Loucy (cell line): ENCODE measurements at regions not wholly inside any gene's neighbourhood (a gene's known extent, or its start where the extent isn't known, plus 50 kb on each side); places are given as distances from the start of the nearest gene placed in this dataset.

Source experiments
- H2AFZ ChIP-seq: fragments of 200-600 bp; sonication (generic); 2 replicates; pipeline ENCODE4 v1.6.0; 2016; ENCODE audit warnings: antibody characterized with exemption, mild to moderate bottlenecking, low read length, moderate library complexity
- H3F3A ChIP-seq: fragments of 200-600 bp; 2 replicates; pipeline ENCODE4 v1.6.0; 2016; ENCODE audit warnings: antibody characterized with exemption, low read depth, mild to moderate bottlenecking
- H3K27me3 ChIP-seq: fragments of 200-600 bp; sonication (generic); 2 replicates; pipeline ENCODE4 v1.6.1; 2014; ENCODE audit warnings: low read length, mild to moderate bottlenecking; ENCODE audit not compliant: insufficient read depth, poor library complexity, severe bottlenecking
- H3K36me3 ChIP-seq: fragments of 200-600 bp; sonication (generic); 2 replicates; pipeline ENCODE4 v1.6.1; 2016; ENCODE audit warnings: low read length; ENCODE audit not compliant: insufficient read depth
- H3K4me1 ChIP-seq: fragments of 200-600 bp; sonication (generic); 2 replicates; pipeline ENCODE4 v1.5.1; 2014; ENCODE audit warnings: low read length, mild to moderate bottlenecking; ENCODE audit not compliant: insufficient read depth, poor library complexity, severe bottlenecking
- H3K4me2 ChIP-seq: fragments of 200-600 bp; sonication (generic); 2 replicates; pipeline ENCODE4 v1.6.0; 2014; ENCODE audit warnings: antibody characterized with exemption, low read length, low read depth, mild to moderate bottlenecking; ENCODE audit not compliant: poor library complexity, severe bottlenecking
- H3K4me3 ChIP-seq: fragments of 200-600 bp; sonication (generic); 2 replicates; pipeline ENCODE4 v1.5.1; 2014; ENCODE audit warnings: low read length, mild to moderate bottlenecking, mixed read lengths; ENCODE audit not compliant: poor library complexity, severe bottlenecking
- H3K79me2 ChIP-seq: fragments of 200-600 bp; sonication (generic); 2 replicates; pipeline ENCODE4 v1.6.1; 2014; ENCODE audit warnings: low read length; ENCODE audit not compliant: insufficient read depth
- H3K9ac ChIP-seq: fragments of 200-600 bp; sonication (generic); 2 replicates; pipeline ENCODE4 v1.6.0; 2014; ENCODE audit warnings: mild to moderate bottlenecking, low read depth, low read length, moderate library complexity; ENCODE audit not compliant: poor library complexity, severe bottlenecking
- H3K9me2 ChIP-seq: fragments of 200-600 bp; sonication (generic); replicated peaks from 2 replicates; pipeline ENCODE4 v1.6.1; 2016; ENCODE audit warnings: low read depth, low read length, mixed read lengths
- H3K9me3 ChIP-seq: fragments of 200-600 bp; sonication (generic); 2 replicates; pipeline ENCODE4 v1.6.1; 2014; ENCODE audit warnings: mild to moderate bottlenecking, antibody characterized with exemption, low read length, low read depth; ENCODE audit not compliant: insufficient read depth
- H4K20me1 ChIP-seq: fragments of 200-600 bp; sonication (generic); 2 replicates; pipeline ENCODE4 v1.6.0; 2014; ENCODE audit warnings: antibody characterized with exemption, low read length, mild to moderate bottlenecking; ENCODE audit not compliant: insufficient read depth, poor library complexity, severe bottlenecking
- EZH2phosphoT487 ChIP-seq: fragments of 200-600 bp; IDR thresholded peaks from 2 replicates; pipeline ENCODE4 v1.6.1; 2018; ENCODE audit warnings: antibody characterized with exemption, mild to moderate bottlenecking, moderate library complexity, borderline replicate concordance
- TF ChIP-seq, protein P1 (sequence below): fragments of 200-600 bp; sonication (generic); conservative IDR thresholded peaks from 2 replicates; pipeline ENCODE4 v1.5.1; 2014; ENCODE audit warnings: mild to moderate bottlenecking, antibody characterized with exemption, low read length

DNA sequence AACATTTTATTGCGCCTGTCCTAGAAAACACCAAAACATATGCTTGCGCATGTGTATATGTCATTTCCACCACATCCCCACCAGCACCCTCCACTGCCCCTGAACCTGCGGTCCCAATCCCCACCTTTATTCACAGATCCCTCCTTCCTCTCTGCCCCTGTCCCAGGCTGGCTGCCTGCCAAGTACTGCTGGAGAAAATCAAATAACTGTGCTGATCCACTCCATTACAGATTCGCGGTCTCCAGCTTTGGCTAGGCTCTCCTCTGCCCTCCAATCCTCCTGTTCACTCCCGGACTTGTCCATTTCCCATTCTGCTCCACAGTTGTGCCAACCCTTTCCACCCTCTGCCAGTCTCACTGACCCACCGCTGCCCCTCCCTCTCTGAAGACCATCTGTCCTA, 59.3 kb upstream of the GJB5 start:
- Histone ChIP-seq H3K9me2 (no peaks in the 10 kb centered on the region), H3K4me2 (no peak overlapping the region), H3K9me3 (no peaks in the 10 kb centered on the region), H3K36me3 (no peaks in the 10 kb centered on the region), H3K9ac (no peak overlapping the region), H3K4me1 (no peaks in the 10 kb centered on the region), H3K4me3 (no peak overlapping the region), H2AFZ (no peak overlapping the region), H3K79me2 (no peaks in the 10 kb centered on the region), H4K20me1 (no peaks in the 10 kb centered on the region), H3F3A (no peaks in the 10 kb centered on the region), H3K27me3 (no peaks in the 10 kb centered on the region)
- TF ChIP-seq, protein P1, sequence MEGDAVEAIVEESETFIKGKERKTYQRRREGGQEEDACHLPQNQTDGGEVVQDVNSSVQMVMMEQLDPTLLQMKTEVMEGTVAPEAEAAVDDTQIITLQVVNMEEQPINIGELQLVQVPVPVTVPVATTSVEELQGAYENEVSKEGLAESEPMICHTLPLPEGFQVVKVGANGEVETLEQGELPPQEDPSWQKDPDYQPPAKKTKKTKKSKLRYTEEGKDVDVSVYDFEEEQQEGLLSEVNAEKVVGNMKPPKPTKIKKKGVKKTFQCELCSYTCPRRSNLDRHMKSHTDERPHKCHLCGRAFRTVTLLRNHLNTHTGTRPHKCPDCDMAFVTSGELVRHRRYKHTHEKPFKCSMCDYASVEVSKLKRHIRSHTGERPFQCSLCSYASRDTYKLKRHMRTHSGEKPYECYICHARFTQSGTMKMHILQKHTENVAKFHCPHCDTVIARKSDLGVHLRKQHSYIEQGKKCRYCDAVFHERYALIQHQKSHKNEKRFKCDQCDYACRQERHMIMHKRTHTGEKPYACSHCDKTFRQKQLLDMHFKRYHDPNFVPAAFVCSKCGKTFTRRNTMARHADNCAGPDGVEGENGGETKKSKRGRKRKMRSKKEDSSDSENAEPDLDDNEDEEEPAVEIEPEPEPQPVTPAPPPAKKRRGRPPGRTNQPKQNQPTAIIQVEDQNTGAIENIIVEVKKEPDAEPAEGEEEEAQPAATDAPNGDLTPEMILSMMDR = no peak
- no peak for TF ChIP-seq EZH2phosphoT487

- H4K20me1 ChIP-seq = no peaks in the 10 kb centered on the region
- H3K9ac ChIP-seq = no peak overlapping the region
- H3K36me3 ChIP-seq = no peaks in the 10 kb centered on the region
- no peak overlapping the region for H3K4me3 ChIP-seq
- H3K27me3 ChIP-seq = no peaks in the 10 kb centered on the region
- no peak for TF ChIP-seq EZH2phosphoT487
- TF ChIP-seq, protein P1 = no peak; the same call in 1 of the 2 replicates
- no peaks in the 10 kb centered on the region for H3K9me2 ChIP-seq
- no peak overlapping the region for H2AFZ ChIP-seq
- H3K79me2 ChIP-seq = no peaks in the 10 kb centered on the region
- H3K4me2 ChIP-seq = no peak overlapping the region
- H3K4me1 ChIP-seq = no peaks in the 10 kb centered on the region
- H3F3A ChIP-seq = no peaks in the 10 kb centered on the region
- no peaks in the 10 kb centered on the region for H3K9me3 ChIP-seq
Measured at GRCh38 chr1:34696230-34696629, 58.6 kb upstream of the GJB5 start.

GRCh38 chr1:34696981-34697380, 57.9 kb upstream of the GJB5 start:
- H3K9me2 ChIP-seq = no peaks in the 10 kb centered on the region

More at GRCh38 chr1:34696981-34697380, 57.9 kb upstream of the GJB5 start:
- H3K4me3 ChIP-seq = no peak overlapping the region
- H3K4me1 ChIP-seq = no peaks in the 10 kb centered on the region
- H3K4me2 ChIP-seq = no peak overlapping the region
- no peaks in the 10 kb centered on the region for H3F3A ChIP-seq
- H3K27me3 ChIP-seq = no peaks in the 10 kb centered on the region
- H3K36me3 ChIP-seq = no peaks in the 10 kb centered on the region
- no peak overlapping the region for H3K9ac ChIP-seq
- H3K9me3 ChIP-seq = no peaks in the 10 kb centered on the region
- TF ChIP-seq, protein P1 = no peak
- TF ChIP-seq EZH2phosphoT487 = no peak
- no peaks in the 10 kb centered on the region for H4K20me1 ChIP-seq
- H2AFZ ChIP-seq = no peak overlapping the region
- no peaks in the 10 kb centered on the region for H3K79me2 ChIP-seq
